Spleen (tissue), 7 donors: ENCODE measurements at regions not wholly inside any gene's neighbourhood (a gene's known extent, or its start where the extent isn't known, plus 50 kb on each side); places are given as distances from the start of the nearest gene placed in this dataset.

Source experiments
- CTCF ChIP-seq, 11 experiments: fragments of 200-600 bp in 7 of 11; fragments of 450-650 bp in 4 of 11; sonication (generic) in 4 of 11; IDR thresholded peaks in 8 of 11; conservative IDR thresholded peaks in 3 of 11; 1 replicate in 7 of 11; 2 replicates in 4 of 11; pipeline versions ENCODE4 v1.4.0 to v1.8.0; 2016 to 2021; ENCODE audit warnings: antibody characterized with exemption in 11 of 11, inconsistent platforms in 4 of 11, mild to moderate bottlenecking in 1 of 11
- POLR2A ChIP-seq, 3 donors: fragments of 450-650 bp; IDR thresholded peaks; one replicate each; pipeline ENCODE4 v1.5.1; 2017; ENCODE audit warnings: antibody characterized with exemption in 3 of 3, mild to moderate bottlenecking in 1 of 3
- POLR2AphosphoS5 ChIP-seq, 3 donors: sonication (generic); formaldehyde crosslinking; IDR thresholded peaks; one replicate each; pipeline ENCODE4 v1.5.1; 2017; ENCODE audit warnings: antibody characterized with exemption in 3 of 3
- donor health status: DM: no; HTN: no; CAD: no; lungs with moderate emphysema.
- donor health status: DM: no; HTN: no; CAD: no.
- donor health status: DM: no; HTN: no; CAD: no.

GRCh38 chr20:11277170-11277569 is 603.4 kb upstream of the JAG1 start:
- no peak for TF ChIP-seq POLR2A (IDR thresholded peaks at IDR 0.05)
- TF ChIP-seq CTCF (IDR thresholded peaks at IDR 0.05 in 8 of 11, conservative IDR thresholded peaks at IDR 0.05 in 3 of 11): no peak
- no peak for TF ChIP-seq POLR2AphosphoS5 (IDR thresholded peaks at IDR 0.05)
